ENCODE measurements at regions not wholly inside any gene's neighbourhood (a gene's known extent, or its start where the extent isn't known, plus 50 kb on each side); places are given as distances from the start of the nearest gene placed in this dataset.

DNA sequence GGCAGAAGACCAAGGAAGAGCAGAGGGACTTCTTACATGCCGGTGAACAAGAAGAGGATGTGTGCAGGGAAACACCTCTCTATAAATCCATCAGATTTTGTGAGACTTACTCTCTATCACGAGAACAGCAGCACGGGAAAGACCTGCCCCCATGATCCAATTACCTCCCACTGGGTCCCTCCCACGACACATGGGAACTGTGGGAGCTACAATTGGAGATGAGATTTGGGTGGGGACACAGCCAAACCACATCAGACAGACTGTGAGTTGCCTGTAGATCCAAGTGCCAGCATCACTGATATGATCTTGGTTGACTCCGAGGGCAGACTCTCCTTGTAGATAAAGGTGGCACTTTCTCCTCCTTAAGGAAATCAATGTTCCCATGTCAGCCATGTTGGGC, 414.8 kb upstream of the JARID2 start:
- DNase-seq (ENCODE audit: low read depth, low spot score) (no peak), FAIRE-seq (no peak), ATAC-seq (no peak)
- H3K27me3 ChIP-seq (replicated peaks in 1 of 2; ENCODE audit: control insufficient read depth in 2 of 2, insufficient read depth in 2 of 2, low read length in 1 of 2) = no peaks in the 10 kb centered on the region
- no peak overlapping the region for H3K9ac ChIP-seq (ENCODE audit: control insufficient read depth, insufficient read depth, low read length)
- H3K27ac ChIP-seq (ENCODE audit: control insufficient read depth, insufficient read depth) = no peak overlapping the region
- 40% methylated on average over 5 of the region's 5 CpGs for WGBS (ENCODE audit: insufficient coverage, insufficient replicate concordance, low lambda C conversion rate, missing lambda C conversion rate)
- H2AFZ ChIP-seq (ENCODE audit: control insufficient read depth, low read depth, low read length) = no peak overlapping the region
- in situ Hi-C loops (cut with MboI) = no loop called here
- no peak overlapping the region for H3K4me2 ChIP-seq (ENCODE audit: control insufficient read depth, insufficient read depth)
- RAD21 ChIA-PET (ENCODE audit: unreplicated experiment) = no interaction called here
- no peaks in the 10 kb centered on the region for H4K20me1 ChIP-seq (ENCODE audit: control insufficient read depth, insufficient read depth)
- intact Hi-C loops (cut with micrococcal nuclease; ENCODE audit: unreplicated experiment) = no loop called here
- CTCF ChIA-PET = no interaction called here
- no peak overlapping the region for H3K4me3 ChIP-seq
- POLR2A ChIA-PET = no interaction called here
- H3K79me2 ChIP-seq (ENCODE audit: control insufficient read depth, insufficient read depth, low read length) = no peaks in the 10 kb centered on the region
- H3K9me3 ChIP-seq (replicated peaks; ENCODE audit: control insufficient read depth, insufficient read depth, low read length) = no peaks in the 10 kb centered on the region
- SMC1A ChIA-PET (ENCODE audit: uncharacterized antibody, unreplicated experiment) = no interaction called here
- no peaks in the 10 kb centered on the region for H3K36me3 ChIP-seq (ENCODE audit: control insufficient read depth in 2 of 2, insufficient read depth in 2 of 2, low read length in 1 of 2)
- no TSS peak for BruUV-seq (replicated peaks)
- H3K4me1 ChIP-seq (ENCODE audit: control insufficient read depth, insufficient read depth, low read length) = no peaks in the 10 kb centered on the region
- TF ChIP-seq CBFB (IDR thresholded peaks at IDR 0.05; ENCODE audit: low read depth) (no peak), ZNF207 (IDR thresholded peaks at IDR 0.05; ENCODE audit: borderline replicate concordance) (no peak), MTA2 (IDR thresholded peaks at IDR 0.05; ENCODE audit: low read depth) (no peak), SREBF2 (IDR thresholded peaks at IDR 0.05; ENCODE audit: low read length) (no peak), RAD51 (IDR thresholded peaks at IDR 0.05) (no peak), ETV6 (conservative IDR thresholded peaks at IDR 0.05 in 1 of 2, IDR thresholded peaks at IDR 0.05 in 1 of 2; ENCODE audit: borderline replicate concordance in 1 of 2, low read depth in 1 of 2) (no peak), ASH2L (IDR thresholded peaks at IDR 0.05; ENCODE audit: borderline replicate concordance, low read depth) (no peak), RBBP5 (conservative IDR thresholded peaks at IDR 0.05) (no peak), PML (IDR thresholded peaks at IDR 0.05; ENCODE audit: low read length) (no peak), NFYB (IDR thresholded peaks at IDR 0.05; ENCODE audit: insufficient read depth, low read depth, low read length) (no peak), TCF7 (IDR thresholded peaks at IDR 0.05; ENCODE audit: borderline replicate concordance) (no peak), RUNX3 (IDR thresholded peaks at IDR 0.05; ENCODE audit: low read length) (no peak)
- TF ChIP-seq, protein P1, sequence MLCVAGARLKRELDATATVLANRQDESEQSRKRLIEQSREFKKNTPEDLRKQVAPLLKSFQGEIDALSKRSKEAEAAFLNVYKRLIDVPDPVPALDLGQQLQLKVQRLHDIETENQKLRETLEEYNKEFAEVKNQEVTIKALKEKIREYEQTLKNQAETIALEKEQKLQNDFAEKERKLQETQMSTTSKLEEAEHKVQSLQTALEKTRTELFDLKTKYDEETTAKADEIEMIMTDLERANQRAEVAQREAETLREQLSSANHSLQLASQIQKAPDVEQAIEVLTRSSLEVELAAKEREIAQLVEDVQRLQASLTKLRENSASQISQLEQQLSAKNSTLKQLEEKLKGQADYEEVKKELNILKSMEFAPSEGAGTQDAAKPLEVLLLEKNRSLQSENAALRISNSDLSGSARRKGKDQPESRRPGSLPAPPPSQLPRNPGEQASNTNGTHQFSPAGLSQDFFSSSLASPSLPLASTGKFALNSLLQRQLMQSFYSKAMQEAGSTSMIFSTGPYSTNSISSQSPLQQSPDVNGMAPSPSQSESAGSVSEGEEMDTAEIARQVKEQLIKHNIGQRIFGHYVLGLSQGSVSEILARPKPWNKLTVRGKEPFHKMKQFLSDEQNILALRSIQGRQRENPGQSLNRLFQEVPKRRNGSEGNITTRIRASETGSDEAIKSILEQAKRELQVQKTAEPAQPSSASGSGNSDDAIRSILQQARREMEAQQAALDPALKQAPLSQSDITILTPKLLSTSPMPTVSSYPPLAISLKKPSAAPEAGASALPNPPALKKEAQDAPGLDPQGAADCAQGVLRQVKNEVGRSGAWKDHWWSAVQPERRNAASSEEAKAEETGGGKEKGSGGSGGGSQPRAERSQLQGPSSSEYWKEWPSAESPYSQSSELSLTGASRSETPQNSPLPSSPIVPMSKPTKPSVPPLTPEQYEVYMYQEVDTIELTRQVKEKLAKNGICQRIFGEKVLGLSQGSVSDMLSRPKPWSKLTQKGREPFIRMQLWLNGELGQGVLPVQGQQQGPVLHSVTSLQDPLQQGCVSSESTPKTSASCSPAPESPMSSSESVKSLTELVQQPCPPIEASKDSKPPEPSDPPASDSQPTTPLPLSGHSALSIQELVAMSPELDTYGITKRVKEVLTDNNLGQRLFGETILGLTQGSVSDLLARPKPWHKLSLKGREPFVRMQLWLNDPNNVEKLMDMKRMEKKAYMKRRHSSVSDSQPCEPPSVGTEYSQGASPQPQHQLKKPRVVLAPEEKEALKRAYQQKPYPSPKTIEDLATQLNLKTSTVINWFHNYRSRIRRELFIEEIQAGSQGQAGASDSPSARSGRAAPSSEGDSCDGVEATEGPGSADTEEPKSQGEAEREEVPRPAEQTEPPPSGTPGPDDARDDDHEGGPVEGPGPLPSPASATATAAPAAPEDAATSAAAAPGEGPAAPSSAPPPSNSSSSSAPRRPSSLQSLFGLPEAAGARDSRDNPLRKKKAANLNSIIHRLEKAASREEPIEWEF (IDR thresholded peaks at IDR 0.05; ENCODE audit: insufficient replicate concordance, low read depth, low read length) = no peak
- TF ChIP-seq, protein P2, sequence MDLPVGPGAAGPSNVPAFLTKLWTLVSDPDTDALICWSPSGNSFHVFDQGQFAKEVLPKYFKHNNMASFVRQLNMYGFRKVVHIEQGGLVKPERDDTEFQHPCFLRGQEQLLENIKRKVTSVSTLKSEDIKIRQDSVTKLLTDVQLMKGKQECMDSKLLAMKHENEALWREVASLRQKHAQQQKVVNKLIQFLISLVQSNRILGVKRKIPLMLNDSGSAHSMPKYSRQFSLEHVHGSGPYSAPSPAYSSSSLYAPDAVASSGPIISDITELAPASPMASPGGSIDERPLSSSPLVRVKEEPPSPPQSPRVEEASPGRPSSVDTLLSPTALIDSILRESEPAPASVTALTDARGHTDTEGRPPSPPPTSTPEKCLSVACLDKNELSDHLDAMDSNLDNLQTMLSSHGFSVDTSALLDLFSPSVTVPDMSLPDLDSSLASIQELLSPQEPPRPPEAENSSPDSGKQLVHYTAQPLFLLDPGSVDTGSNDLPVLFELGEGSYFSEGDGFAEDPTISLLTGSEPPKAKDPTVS (IDR thresholded peaks at IDR 0.05; ENCODE audit: low read depth, low read length) = no peak
- TF ChIP-seq, protein P3, sequence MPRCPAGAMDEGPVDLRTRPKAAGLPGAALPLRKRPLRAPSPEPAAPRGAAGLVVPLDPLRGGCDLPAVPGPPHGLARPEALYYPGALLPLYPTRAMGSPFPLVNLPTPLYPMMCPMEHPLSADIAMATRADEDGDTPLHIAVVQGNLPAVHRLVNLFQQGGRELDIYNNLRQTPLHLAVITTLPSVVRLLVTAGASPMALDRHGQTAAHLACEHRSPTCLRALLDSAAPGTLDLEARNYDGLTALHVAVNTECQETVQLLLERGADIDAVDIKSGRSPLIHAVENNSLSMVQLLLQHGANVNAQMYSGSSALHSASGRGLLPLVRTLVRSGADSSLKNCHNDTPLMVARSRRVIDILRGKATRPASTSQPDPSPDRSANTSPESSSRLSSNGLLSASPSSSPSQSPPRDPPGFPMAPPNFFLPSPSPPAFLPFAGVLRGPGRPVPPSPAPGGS (IDR thresholded peaks at IDR 0.05; ENCODE audit: borderline replicate concordance, insufficient read depth, low read depth, low read length, poor library complexity, severe bottlenecking) = no peak
- TF ChIP-seq, protein P4, sequence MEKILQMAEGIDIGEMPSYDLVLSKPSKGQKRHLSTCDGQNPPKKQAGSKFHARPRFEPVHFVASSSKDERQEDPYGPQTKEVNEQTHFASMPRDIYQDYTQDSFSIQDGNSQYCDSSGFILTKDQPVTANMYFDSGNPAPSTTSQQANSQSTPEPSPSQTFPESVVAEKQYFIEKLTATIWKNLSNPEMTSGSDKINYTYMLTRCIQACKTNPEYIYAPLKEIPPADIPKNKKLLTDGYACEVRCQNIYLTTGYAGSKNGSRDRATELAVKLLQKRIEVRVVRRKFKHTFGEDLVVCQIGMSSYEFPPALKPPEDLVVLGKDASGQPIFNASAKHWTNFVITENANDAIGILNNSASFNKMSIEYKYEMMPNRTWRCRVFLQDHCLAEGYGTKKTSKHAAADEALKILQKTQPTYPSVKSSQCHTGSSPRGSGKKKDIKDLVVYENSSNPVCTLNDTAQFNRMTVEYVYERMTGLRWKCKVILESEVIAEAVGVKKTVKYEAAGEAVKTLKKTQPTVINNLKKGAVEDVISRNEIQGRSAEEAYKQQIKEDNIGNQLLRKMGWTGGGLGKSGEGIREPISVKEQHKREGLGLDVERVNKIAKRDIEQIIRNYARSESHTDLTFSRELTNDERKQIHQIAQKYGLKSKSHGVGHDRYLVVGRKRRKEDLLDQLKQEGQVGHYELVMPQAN (conservative IDR thresholded peaks at IDR 0.05) = no peak

Data from GM12878 (cell line).